SU-DHL-6 (cell line): ENCODE measurements at regions not wholly inside any gene's neighbourhood (a gene's known extent, or its start where the extent isn't known, plus 50 kb on each side); places are given as distances from the start of the nearest gene placed in this dataset.

Experiments used
- EZH2phosphoT487 ChIP-seq: fragments of 200-600 bp; sonication (generic), shearing (Covaris generic); conservative IDR thresholded peaks from 2 replicates; pipeline ENCODE4 v1.6.1; 2018; ENCODE audit warnings: mild to moderate bottlenecking, antibody characterized with exemption, low read length, moderate library complexity, mixed read lengths
- TF ChIP-seq, protein P1 (sequence below): fragments of 200-600 bp; sonication (generic); IDR thresholded peaks from one replicate; pipeline ENCODE4 v1.5.1; 2017; ENCODE audit warnings: antibody characterized with exemption, mild to moderate bottlenecking, low read length, moderate library complexity; ENCODE audit not compliant: insufficient read depth, poor library complexity, severe bottlenecking

DNA sequence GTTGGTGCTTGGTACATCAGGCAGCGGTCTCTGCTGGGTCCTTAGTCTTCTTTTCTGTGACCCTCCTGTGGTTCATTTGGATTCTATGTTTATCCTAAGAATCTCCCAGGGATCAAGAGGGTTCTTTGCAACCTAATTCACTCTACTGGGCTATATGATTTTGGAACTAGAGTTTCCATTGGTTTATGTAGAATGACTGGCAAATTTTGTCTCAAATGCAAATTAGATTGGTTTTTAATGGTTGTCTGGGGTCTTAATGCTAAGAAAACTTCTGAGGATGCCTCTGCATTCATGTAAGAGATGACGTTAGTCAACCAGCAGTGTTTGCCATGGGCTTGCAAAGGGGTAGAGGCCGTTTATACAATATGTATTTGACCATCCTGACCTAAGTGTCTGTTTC, 129.8 kb upstream of the ZFP64 start:
- TF ChIP-seq, protein P1, sequence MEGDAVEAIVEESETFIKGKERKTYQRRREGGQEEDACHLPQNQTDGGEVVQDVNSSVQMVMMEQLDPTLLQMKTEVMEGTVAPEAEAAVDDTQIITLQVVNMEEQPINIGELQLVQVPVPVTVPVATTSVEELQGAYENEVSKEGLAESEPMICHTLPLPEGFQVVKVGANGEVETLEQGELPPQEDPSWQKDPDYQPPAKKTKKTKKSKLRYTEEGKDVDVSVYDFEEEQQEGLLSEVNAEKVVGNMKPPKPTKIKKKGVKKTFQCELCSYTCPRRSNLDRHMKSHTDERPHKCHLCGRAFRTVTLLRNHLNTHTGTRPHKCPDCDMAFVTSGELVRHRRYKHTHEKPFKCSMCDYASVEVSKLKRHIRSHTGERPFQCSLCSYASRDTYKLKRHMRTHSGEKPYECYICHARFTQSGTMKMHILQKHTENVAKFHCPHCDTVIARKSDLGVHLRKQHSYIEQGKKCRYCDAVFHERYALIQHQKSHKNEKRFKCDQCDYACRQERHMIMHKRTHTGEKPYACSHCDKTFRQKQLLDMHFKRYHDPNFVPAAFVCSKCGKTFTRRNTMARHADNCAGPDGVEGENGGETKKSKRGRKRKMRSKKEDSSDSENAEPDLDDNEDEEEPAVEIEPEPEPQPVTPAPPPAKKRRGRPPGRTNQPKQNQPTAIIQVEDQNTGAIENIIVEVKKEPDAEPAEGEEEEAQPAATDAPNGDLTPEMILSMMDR: no peak
- no peak for TF ChIP-seq EZH2phosphoT487
